ENCODE measurements at regions not wholly inside any gene's neighbourhood (a gene's known extent, or its start where the extent isn't known, plus 50 kb on each side); places are given as distances from the start of the nearest gene placed in this dataset.

GRCh38 chr9:65405253-65405652 is 120.2 kb upstream of the FOXD4L5 start:
- no peak for TF ChIP-seq USF1 (IDR thresholded peaks at IDR 0.05; ENCODE audit: borderline replicate concordance, low read depth)
- no peak for TF ChIP-seq RAD21 (IDR thresholded peaks at IDR 0.05; ENCODE audit: low read length)
- TF ChIP-seq USF2 (IDR thresholded peaks at IDR 0.05; ENCODE audit: borderline replicate concordance, low read depth, low read length) = no peak
- TF ChIP-seq TAF1 (IDR thresholded peaks at IDR 0.05; ENCODE audit: borderline replicate concordance, low read depth, low read length) = no peak
- TF ChIP-seq MEF2A (IDR thresholded peaks at IDR 0.05; ENCODE audit: borderline replicate concordance, low read depth) = no peak
- TF ChIP-seq JUND (IDR thresholded peaks at IDR 0.05) = no peak
- no peak for TF ChIP-seq CTCF (IDR thresholded peaks at IDR 0.05)
- no peak for TF ChIP-seq RFX5 (IDR thresholded peaks at IDR 0.05; ENCODE audit: low read length)
- TF ChIP-seq SIN3A (IDR thresholded peaks at IDR 0.05; ENCODE audit: borderline replicate concordance, low read depth, low read length) = no peak
- TF ChIP-seq FOSL2 (IDR thresholded peaks at IDR 0.05; ENCODE audit: borderline replicate concordance, low read depth) = no peak
- TF ChIP-seq EZH2phosphoT487 (IDR thresholded peaks at IDR 0.05; ENCODE audit: borderline replicate concordance, low read depth) = no peak
- TF ChIP-seq EP300 (IDR thresholded peaks at IDR 0.05; ENCODE audit: borderline replicate concordance in 1 of 2, low read depth in 1 of 2, low read length in 1 of 2) = no peak
- TF ChIP-seq NRF1 (IDR thresholded peaks at IDR 0.05; ENCODE audit: low read depth, low read length) = no peak
- no peak for TF ChIP-seq FOXJ3 (CRISPR knock-in tag; IDR thresholded peaks at IDR 0.05)
- no peak for TF ChIP-seq SMC3 (IDR thresholded peaks at IDR 0.05; ENCODE audit: low read depth, low read length)
- TF ChIP-seq CHD2 (IDR thresholded peaks at IDR 0.05; ENCODE audit: low read length, partially characterized antibody) = no peak
- Histone ChIP-seq H3K27me3 (ENCODE audit: insufficient read depth) (peaks cover 17% of the 10 kb centered on the region; the same call in 1 of the 2 replicates), H3K9me2 (no peaks in the 10 kb centered on the region), H3K4me2 (no peak overlapping the region), H2AFZ (ENCODE audit: low read depth) (no peak overlapping the region), H3K27ac (ENCODE audit: low read depth in 2 of 2, low read length in 1 of 2) (no peak overlapping the region), H3F3A (replicated peaks; ENCODE audit: insufficient read depth) (no peaks in the 10 kb centered on the region), H3K4me1 (ENCODE audit: control insufficient read depth in 1 of 2, insufficient read depth in 2 of 2, low read depth in 1 of 2, low read length in 1 of 2) (peaks cover 0 to 18% of the 10 kb centered on the region in 2 experiments; a peak in 1 of 4 replicates), H3K9me3 (no peaks in the 10 kb centered on the region), H3K79me2 (ENCODE audit: insufficient read depth) (no peaks in the 10 kb centered on the region), H3K4me3 (ENCODE audit: low read depth in 2 of 2, low read length in 1 of 2) (no peak overlapping the region), H3K36me3 (replicated peaks in 1 of 2; ENCODE audit: control insufficient read depth in 1 of 2, insufficient read depth in 2 of 2, low read length in 1 of 2) (no peaks in the 10 kb centered on the region), H3K9ac (no peak overlapping the region), H4K20me1 (ENCODE audit: insufficient read depth) (no peaks in the 10 kb centered on the region)
- POLR2A ChIA-PET = no interaction called here
- CTCF ChIA-PET = no interaction called here
- 13% methylated on average over 3 of the region's 6 CpGs for WGBS (ENCODE audit: low lambda C conversion rate)
- DNase-seq = no peak

All from SK-N-SH (cell line).